GM12878 (cell line): ENCODE measurements at regions not wholly inside any gene's neighbourhood (a gene's known extent, or its start where the extent isn't known, plus 50 kb on each side); places are given as distances from the start of the nearest gene placed in this dataset.

Experiments
- ATAC-seq: fragments of 200-7000 bp; cut with Tn5 transposase; 3 replicates; pipeline ENCODE4 v1.9.1; 2020; ENCODE audit warnings: mild to moderate bottlenecking, moderate library complexity
- BruUV-seq: library from RNA; stranded (reverse); fragments of 400-500 nt; replicated peaks from 2 replicates; lab custom pipeline; 2021; lab: Mats Ljungman, UMichigan
- CTCF ChIA-PET: fragments of 300-600 bp; sonication (Branson Sonifier 250); formaldehyde crosslinking; extraction: SDS; loops from one replicate; lab custom pipeline; 2021; ENCODE audit warnings: inconsistent platforms; lab: Yijun Ruan, JAX
- POLR2A ChIA-PET: fragments of 350-600 bp; formaldehyde crosslinking; extraction: SDS; loops from one replicate; lab custom pipeline; 2021; ENCODE audit warnings: inconsistent platforms; lab: Charles Lee
- RAD21 ChIA-PET: fragments of 300-600 bp; sonication (Branson Sonifier 250); formaldehyde crosslinking; loops from one replicate; lab custom pipeline; 2023; ENCODE audit warnings: antibody characterized with exemption; ENCODE audit not compliant: unreplicated experiment; lab: Charles Lee
- SMC1A ChIA-PET: fragments of 300-600 bp; sonication (Branson Sonifier 250); formaldehyde crosslinking; loops from one replicate; lab custom pipeline; 2023; ENCODE audit not compliant: unreplicated experiment, uncharacterized antibody; lab: Charles Lee
- DNase-seq: peaks from one replicate; pipeline ENCODE4 v3.0.0-alpha.2; 2011; ENCODE audit warnings: low read depth, low spot score
- FAIRE-seq: peaks from 3 replicates; lab custom pipeline; 2011; peaks lifted over from hg19 to GRCh38; lab: Jason Lieb, UNC
- H2AFZ ChIP-seq: 2 replicates; pipeline ENCODE4 v1.6.0; 2011; ENCODE audit warnings: low read depth, low read length, control low read depth; ENCODE audit not compliant: control insufficient read depth
- H3K27ac ChIP-seq: 2 replicates; pipeline ENCODE4 v1.5.1; 2011; ENCODE audit warnings: control low read depth; ENCODE audit not compliant: control insufficient read depth, insufficient read depth
- H3K27me3 ChIP-seq, 2 experiments: replicated peaks in 1 of 2; 2 replicates each; pipeline versions ENCODE4 v1.6.0 to v1.6.1; 2011; ENCODE audit warnings: low read length in 1 of 2; ENCODE audit not compliant: control insufficient read depth in 2 of 2, insufficient read depth in 2 of 2
- H3K36me3 ChIP-seq, 2 experiments: 2 replicates each; pipeline ENCODE4 v1.5.1; 2011; ENCODE audit warnings: low read length in 1 of 2; ENCODE audit not compliant: control insufficient read depth in 2 of 2, insufficient read depth in 2 of 2
- H3K4me1 ChIP-seq: 2 replicates; pipeline ENCODE4 v1.6.1; 2011; ENCODE audit warnings: mild to moderate bottlenecking, low read length, moderate library complexity, mixed read lengths; ENCODE audit not compliant: control insufficient read depth, insufficient read depth
- H3K4me2 ChIP-seq: 2 replicates; pipeline ENCODE4 v1.6.0; 2011; ENCODE audit warnings: control low read depth; ENCODE audit not compliant: control insufficient read depth, insufficient read depth
- H3K4me3 ChIP-seq: fragments of 200-600 bp; sonication (generic); 2 replicates; pipeline ENCODE4 v1.5.1; 2016
- H3K79me2 ChIP-seq: 2 replicates; pipeline ENCODE4 v1.6.0; 2011; ENCODE audit warnings: low read length; ENCODE audit not compliant: control insufficient read depth, insufficient read depth
- H3K9ac ChIP-seq: 2 replicates; pipeline ENCODE4 v1.8.0; 2011; ENCODE audit warnings: low read length, control low read depth, mixed read lengths; ENCODE audit not compliant: control insufficient read depth, insufficient read depth
- H3K9me3 ChIP-seq: replicated peaks from 3 replicates; pipeline ENCODE4 v1.5.1; 2011; ENCODE audit warnings: mild to moderate bottlenecking, low read length; ENCODE audit not compliant: control insufficient read depth, insufficient read depth
- H4K20me1 ChIP-seq: 2 replicates; pipeline ENCODE4 v1.6.0; 2011; ENCODE audit not compliant: control insufficient read depth, insufficient read depth
- BCL3 ChIP-seq: IDR thresholded peaks from 2 replicates; pipeline ENCODE4 v1.6.1; 2011; ENCODE audit warnings: borderline replicate concordance, low read depth, mild to moderate bottlenecking, moderate library complexity, low read length; ENCODE audit not compliant: insufficient read depth, poor library complexity, severe bottlenecking
- CBFB ChIP-seq: IDR thresholded peaks from 2 replicates; pipeline ENCODE4 v1.6.1; 2016; ENCODE audit warnings: antibody characterized with exemption, low read depth
- CHD1 ChIP-seq: IDR thresholded peaks from 2 replicates; pipeline ENCODE4 v1.6.1; 2012; ENCODE audit warnings: low read depth, low read length, improper control_type of control experiment
- CREB1 ChIP-seq: IDR thresholded peaks from 2 replicates; pipeline ENCODE4 v1.6.1; 2012; ENCODE audit warnings: low read depth, mild to moderate bottlenecking, inconsistent platforms
- EED ChIP-seq: sonication (generic); IDR thresholded peaks from 2 replicates; pipeline ENCODE4 v1.6.1; 2016; ENCODE audit warnings: antibody characterized with exemption, low read depth
- ESRRA ChIP-seq: IDR thresholded peaks from 2 replicates; pipeline ENCODE4 v1.6.1; 2012; ENCODE audit warnings: mild to moderate bottlenecking, low read length, improper control_type of control experiment
- ETV6 ChIP-seq, 2 experiments: fragments of 450-650 bp in 1 of 2; IDR thresholded peaks in 1 of 2; conservative IDR thresholded peaks in 1 of 2; 2 replicates each; pipeline ENCODE4 v1.6.1; 2014; ENCODE audit warnings: antibody characterized with exemption in 1 of 2, borderline replicate concordance in 1 of 2, low read depth in 1 of 2, mild to moderate bottlenecking in 1 of 2, moderate library complexity in 1 of 2
- MTA3 ChIP-seq: IDR thresholded peaks from 2 replicates; pipeline ENCODE4 v1.6.1; 2012; ENCODE audit warnings: low read length, inconsistent platforms, borderline replicate concordance
- PAX5 ChIP-seq: IDR thresholded peaks from 2 replicates; pipeline ENCODE4 v1.6.1; 2011; ENCODE audit warnings: low read depth, low read length, borderline replicate concordance
- SMAD5 ChIP-seq: IDR thresholded peaks from 2 replicates; pipeline ENCODE4 v1.6.1; 2016; ENCODE audit warnings: antibody characterized with exemption, low read depth
- SMC3 ChIP-seq: IDR thresholded peaks from 2 replicates; pipeline ENCODE4 v1.6.1; 2011; ENCODE audit warnings: low read length, improper control_type of control experiment, borderline replicate concordance
- TAF1 ChIP-seq: IDR thresholded peaks from 2 replicates; pipeline ENCODE4 v1.6.1; 2011; ENCODE audit warnings: mild to moderate bottlenecking, low read depth, low read length, borderline replicate concordance
- WGBS: methylation state at CpG from one replicate; pipeline ENCODE4 v1.1.6; 2016; ENCODE audit warnings: low lambda C conversion rate; ENCODE audit not compliant: insufficient replicate concordance, insufficient coverage; ENCODE audit errors: missing lambda C conversion rate; 5-methylcytosine and 5-hydroxymethylcytosine counted together
- in situ Hi-C: fragments of 300-500 bp; cut with MboI; formaldehyde crosslinking; loops from 9 replicates; pipeline ENCODE4 v1.14.3; 2018; ENCODE audit warnings: mixed read lengths
- intact Hi-C: fragments of 100-400 bp; cut with micrococcal nuclease; formaldehyde crosslinking; loops from one replicate; pipeline ENCODE4 v1.14.2; 2022; ENCODE audit not compliant: unreplicated experiment
- TF ChIP-seq, protein P1 (sequence below): fragments of 150-350 bp; IDR thresholded peaks from 2 replicates; pipeline ENCODE4 v1.6.1; 2016; ENCODE audit warnings: low read depth, low read length
- TF ChIP-seq, protein P2 (sequence below): IDR thresholded peaks from 2 replicates; pipeline ENCODE4 v1.6.1; 2012; ENCODE audit warnings: low read depth, low read length, improper control_type of control experiment
- TF ChIP-seq, protein P3 (sequence below): fragments of 150-350 bp; IDR thresholded peaks from 2 replicates; pipeline ENCODE4 v1.6.1; 2014; ENCODE audit warnings: mild to moderate bottlenecking, low read depth, low read length

GRCh38 chr16:54739381-54739780 is 191.3 kb upstream of the IRX5 start (continued):
- TF ChIP-seq ESRRA (no peak), TAF1 (no peak), CBFB (no peak), CHD1 (no peak), CREB1 (no peak)

- H3K27me3 ChIP-seq: no peaks in the 10 kb centered on the region
- POLR2A ChIA-PET: no interaction called here
- no peaks in the 10 kb centered on the region for H3K9me3 ChIP-seq
- no peak overlapping the region for H3K4me2 ChIP-seq
- no peaks in the 10 kb centered on the region for H4K20me1 ChIP-seq
- RAD21 ChIA-PET: no interaction called here
- ATAC-seq (no peak), FAIRE-seq (no peak), DNase-seq (no peak)
- no TSS peak for BruUV-seq
- no peak for TF ChIP-seq PAX5
- TF ChIP-seq, protein P1, sequence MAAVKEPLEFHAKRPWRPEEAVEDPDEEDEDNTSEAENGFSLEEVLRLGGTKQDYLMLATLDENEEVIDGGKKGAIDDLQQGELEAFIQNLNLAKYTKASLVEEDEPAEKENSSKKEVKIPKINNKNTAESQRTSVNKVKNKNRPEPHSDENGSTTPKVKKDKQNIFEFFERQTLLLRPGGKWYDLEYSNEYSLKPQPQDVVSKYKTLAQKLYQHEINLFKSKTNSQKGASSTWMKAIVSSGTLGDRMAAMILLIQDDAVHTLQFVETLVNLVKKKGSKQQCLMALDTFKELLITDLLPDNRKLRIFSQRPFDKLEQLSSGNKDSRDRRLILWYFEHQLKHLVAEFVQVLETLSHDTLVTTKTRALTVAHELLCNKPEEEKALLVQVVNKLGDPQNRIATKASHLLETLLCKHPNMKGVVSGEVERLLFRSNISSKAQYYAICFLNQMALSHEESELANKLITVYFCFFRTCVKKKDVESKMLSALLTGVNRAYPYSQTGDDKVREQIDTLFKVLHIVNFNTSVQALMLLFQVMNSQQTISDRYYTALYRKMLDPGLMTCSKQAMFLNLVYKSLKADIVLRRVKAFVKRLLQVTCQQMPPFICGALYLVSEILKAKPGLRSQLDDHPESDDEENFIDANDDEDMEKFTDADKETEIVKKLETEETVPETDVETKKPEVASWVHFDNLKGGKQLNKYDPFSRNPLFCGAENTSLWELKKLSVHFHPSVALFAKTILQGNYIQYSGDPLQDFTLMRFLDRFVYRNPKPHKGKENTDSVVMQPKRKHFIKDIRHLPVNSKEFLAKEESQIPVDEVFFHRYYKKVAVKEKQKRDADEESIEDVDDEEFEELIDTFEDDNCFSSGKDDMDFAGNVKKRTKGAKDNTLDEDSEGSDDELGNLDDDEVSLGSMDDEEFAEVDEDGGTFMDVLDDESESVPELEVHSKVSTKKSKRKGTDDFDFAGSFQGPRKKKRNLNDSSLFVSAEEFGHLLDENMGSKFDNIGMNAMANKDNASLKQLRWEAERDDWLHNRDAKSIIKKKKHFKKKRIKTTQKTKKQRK: no peak
- TF ChIP-seq BCL3: no peak
- TF ChIP-seq SMAD5: no peak
- TF ChIP-seq, protein P2, sequence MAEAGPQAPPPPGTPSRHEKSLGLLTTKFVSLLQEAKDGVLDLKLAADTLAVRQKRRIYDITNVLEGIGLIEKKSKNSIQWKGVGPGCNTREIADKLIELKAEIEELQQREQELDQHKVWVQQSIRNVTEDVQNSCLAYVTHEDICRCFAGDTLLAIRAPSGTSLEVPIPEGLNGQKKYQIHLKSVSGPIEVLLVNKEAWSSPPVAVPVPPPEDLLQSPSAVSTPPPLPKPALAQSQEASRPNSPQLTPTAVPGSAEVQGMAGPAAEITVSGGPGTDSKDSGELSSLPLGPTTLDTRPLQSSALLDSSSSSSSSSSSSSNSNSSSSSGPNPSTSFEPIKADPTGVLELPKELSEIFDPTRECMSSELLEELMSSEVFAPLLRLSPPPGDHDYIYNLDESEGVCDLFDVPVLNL: no peak
- no peak for TF ChIP-seq EED
- no peak for TF ChIP-seq ETV6 (conservative IDR thresholded peaks at IDR 0.05 in 1 of 2, IDR thresholded peaks at IDR 0.05 in 1 of 2; ENCODE audit: borderline replicate concordance in 1 of 2, low read depth in 1 of 2)
- TF ChIP-seq, protein P3, sequence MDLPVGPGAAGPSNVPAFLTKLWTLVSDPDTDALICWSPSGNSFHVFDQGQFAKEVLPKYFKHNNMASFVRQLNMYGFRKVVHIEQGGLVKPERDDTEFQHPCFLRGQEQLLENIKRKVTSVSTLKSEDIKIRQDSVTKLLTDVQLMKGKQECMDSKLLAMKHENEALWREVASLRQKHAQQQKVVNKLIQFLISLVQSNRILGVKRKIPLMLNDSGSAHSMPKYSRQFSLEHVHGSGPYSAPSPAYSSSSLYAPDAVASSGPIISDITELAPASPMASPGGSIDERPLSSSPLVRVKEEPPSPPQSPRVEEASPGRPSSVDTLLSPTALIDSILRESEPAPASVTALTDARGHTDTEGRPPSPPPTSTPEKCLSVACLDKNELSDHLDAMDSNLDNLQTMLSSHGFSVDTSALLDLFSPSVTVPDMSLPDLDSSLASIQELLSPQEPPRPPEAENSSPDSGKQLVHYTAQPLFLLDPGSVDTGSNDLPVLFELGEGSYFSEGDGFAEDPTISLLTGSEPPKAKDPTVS: no peak
- no peak for TF ChIP-seq MTA3
- no peak for TF ChIP-seq SMC3
- H3K9ac ChIP-seq: no peak overlapping the region
- CTCF ChIA-PET: no interaction called here
- no peak overlapping the region for H2AFZ ChIP-seq
- no peaks in the 10 kb centered on the region for H3K36me3 ChIP-seq
- H3K79me2 ChIP-seq: no peaks in the 10 kb centered on the region
- H3K4me3 ChIP-seq: no peak overlapping the region
- in situ Hi-C loops: no loop called here
- WGBS: 5% methylated on average over 1 of the region's 1 CpG
- H3K4me1 ChIP-seq: no peaks in the 10 kb centered on the region
- H3K27ac ChIP-seq: no peak overlapping the region
- intact Hi-C loops: no loop called here
- SMC1A ChIA-PET: no interaction called here
Measured at GRCh38 chr16:54734156-54734555, 196.5 kb upstream of the IRX5 start.
